ENCODE measurements at regions not wholly inside any gene's neighbourhood (a gene's known extent, or its start where the extent isn't known, plus 50 kb on each side); places are given as distances from the start of the nearest gene placed in this dataset.

- Mint-ChIP-seq H3K27me3 (ENCODE audit: low read depth) (no peaks in the 10 kb centered on the region), H3K36me3 (ENCODE audit: low read depth) (no peaks in the 10 kb centered on the region), H3K9me3 (no peaks in the 10 kb centered on the region), H3K4me1 (ENCODE audit: low read depth) (no peaks in the 10 kb centered on the region), H3K4me3 (ENCODE audit: low read depth) (no peak overlapping the region), H3K27ac (no peak overlapping the region)
- DNase-seq (ENCODE audit: low spot score), result no peak
- intact Hi-C loops (cut with micrococcal nuclease), result no loop called here
Measured at GRCh38 chr18:68564351-68564750, 150.6 kb downstream of the TMX3 start.

- Mint-ChIP-seq H3K4me1 (ENCODE audit: low read depth) (no peaks in the 10 kb centered on the region), H3K27ac (no peak overlapping the region), H3K27me3 (ENCODE audit: low read depth) (no peaks in the 10 kb centered on the region), H3K9me3 (no peaks in the 10 kb centered on the region), H3K36me3 (ENCODE audit: low read depth) (no peaks in the 10 kb centered on the region), H3K4me3 (ENCODE audit: low read depth) (no peak overlapping the region)
- intact Hi-C loops (cut with micrococcal nuclease), result no loop called here
- no peak for DNase-seq (ENCODE audit: low spot score)
Measured at GRCh38 chr18:68560128-68560527, 154.8 kb downstream of the TMX3 start.

- Mint-ChIP-seq H3K36me3 (ENCODE audit: low read depth) (no peaks in the 10 kb centered on the region), H3K4me1 (ENCODE audit: low read depth) (no peaks in the 10 kb centered on the region), H3K27ac (no peak overlapping the region), H3K9me3 (no peaks in the 10 kb centered on the region), H3K27me3 (ENCODE audit: low read depth) (no peaks in the 10 kb centered on the region), H3K4me3 (ENCODE audit: low read depth) (no peak overlapping the region)
- DNase-seq (ENCODE audit: low spot score), result no peak
- intact Hi-C loops (cut with micrococcal nuclease), result no loop called here
Measured at GRCh38 chr18:68557183-68557582, 157.7 kb downstream of the TMX3 start.

- H3K27me3 Mint-ChIP-seq (ENCODE audit: low read depth), result no peaks in the 10 kb centered on the region
- no peaks in the 10 kb centered on the region for H3K9me3 Mint-ChIP-seq
- no peak for DNase-seq (ENCODE audit: low spot score)
- no peaks in the 10 kb centered on the region for H3K4me1 Mint-ChIP-seq (ENCODE audit: low read depth)
- no peak overlapping the region for H3K4me3 Mint-ChIP-seq (ENCODE audit: low read depth)
- intact Hi-C loops (cut with micrococcal nuclease), result no loop called here
- H3K27ac Mint-ChIP-seq, result no peak overlapping the region
- no peaks in the 10 kb centered on the region for H3K36me3 Mint-ChIP-seq (ENCODE audit: low read depth)
Measured at GRCh38 chr18:68555879-68556301, 159.0 kb downstream of the TMX3 start.

- no peak overlapping the region for H3K27ac Mint-ChIP-seq
- no peak overlapping the region for H3K4me3 Mint-ChIP-seq (ENCODE audit: low read depth)
- no peaks in the 10 kb centered on the region for H3K27me3 Mint-ChIP-seq (ENCODE audit: low read depth)
- intact Hi-C loops (cut with micrococcal nuclease), result no loop called here
- H3K9me3 Mint-ChIP-seq, result no peaks in the 10 kb centered on the region
- no peaks in the 10 kb centered on the region for H3K4me1 Mint-ChIP-seq (ENCODE audit: low read depth)
- H3K36me3 Mint-ChIP-seq (ENCODE audit: low read depth), result no peaks in the 10 kb centered on the region
- no peak for DNase-seq (ENCODE audit: low spot score)
Measured at GRCh38 chr18:68548904-68549870, 165.7 kb downstream of the TMX3 start.

GRCh38 chr18:68543344-68543743, 171.6 kb downstream of the TMX3 start:
- H3K4me3 Mint-ChIP-seq (ENCODE audit: low read depth), result no peak overlapping the region
- intact Hi-C loops (cut with micrococcal nuclease), result no loop called here
- H3K27me3 Mint-ChIP-seq (ENCODE audit: low read depth), result no peaks in the 10 kb centered on the region
- no peaks in the 10 kb centered on the region for H3K36me3 Mint-ChIP-seq (ENCODE audit: low read depth)
- DNase-seq (ENCODE audit: low spot score), result no peak
- no peak overlapping the region for H3K27ac Mint-ChIP-seq
- no peaks in the 10 kb centered on the region for H3K9me3 Mint-ChIP-seq
- H3K4me1 Mint-ChIP-seq (ENCODE audit: low read depth), result no peaks in the 10 kb centered on the region

GRCh38 chr18:68542846-68543245, 172.1 kb downstream of the TMX3 start:
- no peak overlapping the region for H3K27ac Mint-ChIP-seq
- H3K4me1 Mint-ChIP-seq (ENCODE audit: low read depth), result no peaks in the 10 kb centered on the region
- no peaks in the 10 kb centered on the region for H3K9me3 Mint-ChIP-seq
- H3K27me3 Mint-ChIP-seq (ENCODE audit: low read depth), result no peaks in the 10 kb centered on the region
- intact Hi-C loops (cut with micrococcal nuclease), result no loop called here
- no peak overlapping the region for H3K4me3 Mint-ChIP-seq (ENCODE audit: low read depth)
- no peak for DNase-seq (ENCODE audit: low spot score)
- H3K36me3 Mint-ChIP-seq (ENCODE audit: low read depth), result no peaks in the 10 kb centered on the region

GRCh38 chr18:68533641-68534040, 181.3 kb downstream of the TMX3 start:
- intact Hi-C loops (cut with micrococcal nuclease), result no loop called here
- H3K4me1 Mint-ChIP-seq (ENCODE audit: low read depth), result no peaks in the 10 kb centered on the region
- DNase-seq (ENCODE audit: low spot score), result no peak
- no peaks in the 10 kb centered on the region for H3K27me3 Mint-ChIP-seq (ENCODE audit: low read depth)
- H3K4me3 Mint-ChIP-seq (ENCODE audit: low read depth), result no peak overlapping the region
- H3K36me3 Mint-ChIP-seq (ENCODE audit: low read depth), result no peaks in the 10 kb centered on the region
- no peaks in the 10 kb centered on the region for H3K9me3 Mint-ChIP-seq
- no peak overlapping the region for H3K27ac Mint-ChIP-seq

- intact Hi-C loops (cut with micrococcal nuclease), result no loop called here
- H3K4me3 Mint-ChIP-seq (ENCODE audit: low read depth), result no peak overlapping the region
- DNase-seq (ENCODE audit: low spot score), result no peak
- H3K36me3 Mint-ChIP-seq (ENCODE audit: low read depth), result no peaks in the 10 kb centered on the region
- H3K4me1 Mint-ChIP-seq (ENCODE audit: low read depth), result no peaks in the 10 kb centered on the region
- H3K27ac Mint-ChIP-seq, result no peak overlapping the region
- H3K27me3 Mint-ChIP-seq (ENCODE audit: low read depth), result no peaks in the 10 kb centered on the region
- no peaks in the 10 kb centered on the region for H3K9me3 Mint-ChIP-seq
Measured at GRCh38 chr18:68532328-68532885, 182.5 kb downstream of the TMX3 start.

- Mint-ChIP-seq H3K27ac (no peak overlapping the region), H3K9me3 (no peaks in the 10 kb centered on the region), H3K36me3 (ENCODE audit: low read depth) (no peaks in the 10 kb centered on the region), H3K27me3 (ENCODE audit: low read depth) (no peaks in the 10 kb centered on the region), H3K4me1 (ENCODE audit: low read depth) (no peaks in the 10 kb centered on the region), H3K4me3 (ENCODE audit: low read depth) (no peak overlapping the region)
- DNase-seq (ENCODE audit: low spot score), result no peak
- intact Hi-C loops (cut with micrococcal nuclease), result no loop called here
Measured at GRCh38 chr18:68525091-68525490, 189.8 kb downstream of the TMX3 start.

GRCh38 chr18:68520406-68521075, 194.4 kb downstream of the TMX3 start:
- no peaks in the 10 kb centered on the region for H3K27me3 Mint-ChIP-seq (ENCODE audit: low read depth)
- H3K4me1 Mint-ChIP-seq (ENCODE audit: low read depth), result no peaks in the 10 kb centered on the region
- H3K9me3 Mint-ChIP-seq, result no peaks in the 10 kb centered on the region
- H3K4me3 Mint-ChIP-seq (ENCODE audit: low read depth), result no peak overlapping the region
- no peak overlapping the region for H3K27ac Mint-ChIP-seq
- H3K36me3 Mint-ChIP-seq (ENCODE audit: low read depth), result no peaks in the 10 kb centered on the region
- DNase-seq (ENCODE audit: low spot score), result no peak
- intact Hi-C loops (cut with micrococcal nuclease), result no loop called here

GRCh38 chr18:68519336-68519735, 195.6 kb downstream of the TMX3 start:
- Mint-ChIP-seq H3K27ac (no peak overlapping the region), H3K4me1 (ENCODE audit: low read depth) (no peaks in the 10 kb centered on the region), H3K27me3 (ENCODE audit: low read depth) (no peaks in the 10 kb centered on the region), H3K9me3 (no peaks in the 10 kb centered on the region), H3K36me3 (ENCODE audit: low read depth) (no peaks in the 10 kb centered on the region), H3K4me3 (ENCODE audit: low read depth) (no peak overlapping the region)
- intact Hi-C loops (cut with micrococcal nuclease), result no loop called here
- DNase-seq (ENCODE audit: low spot score), result no peak

- Mint-ChIP-seq H3K27ac (no peak overlapping the region), H3K4me1 (ENCODE audit: low read depth) (no peaks in the 10 kb centered on the region), H3K9me3 (no peaks in the 10 kb centered on the region), H3K4me3 (ENCODE audit: low read depth) (no peak overlapping the region), H3K36me3 (ENCODE audit: low read depth) (no peaks in the 10 kb centered on the region), H3K27me3 (ENCODE audit: low read depth) (no peaks in the 10 kb centered on the region)
- intact Hi-C loops (cut with micrococcal nuclease), result no loop called here
- no peak for DNase-seq (ENCODE audit: low spot score)
Measured at GRCh38 chr18:68509902-68510301, 205.0 kb downstream of the TMX3 start.

Measured in activated T-helper 2 cell treated with anti-CD3 and anti-CD28 coated beads, Interferon-gamma antibody, Interleukin-2, Interleukin-4, amounts not matched to agents 10 μg/mL and 5 μg/mL and 100 μg/mL, durations not matched to agents 14 hours and 24 hours and 36 hours (primary cell).